ENCODE measurements at regions not wholly inside any gene's neighbourhood (a gene's known extent, or its start where the extent isn't known, plus 50 kb on each side); places are given as distances from the start of the nearest gene placed in this dataset.

DNA sequence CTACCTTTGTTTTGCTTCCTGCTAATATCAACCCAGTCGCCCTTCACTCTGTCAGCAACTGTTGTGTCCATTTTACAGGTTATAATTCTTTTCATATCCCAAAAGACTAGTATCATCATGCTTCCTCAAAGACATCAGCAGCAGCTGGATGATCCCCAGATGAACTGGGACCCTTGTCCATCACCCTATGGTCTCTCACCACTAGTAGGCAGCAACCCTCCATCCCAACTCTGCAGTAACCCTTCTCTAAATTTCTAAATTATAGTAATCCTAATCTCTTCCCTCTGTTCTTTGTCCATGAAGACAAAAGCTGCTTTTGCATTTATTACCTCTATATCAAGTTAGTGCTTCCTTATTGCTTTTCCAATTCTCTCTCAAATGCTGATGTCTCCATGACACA is 1025.8 kb downstream of the FAM181B start:
- DNase-seq (no peak), ATAC-seq (no peak)
- TF ChIP-seq, protein P1, sequence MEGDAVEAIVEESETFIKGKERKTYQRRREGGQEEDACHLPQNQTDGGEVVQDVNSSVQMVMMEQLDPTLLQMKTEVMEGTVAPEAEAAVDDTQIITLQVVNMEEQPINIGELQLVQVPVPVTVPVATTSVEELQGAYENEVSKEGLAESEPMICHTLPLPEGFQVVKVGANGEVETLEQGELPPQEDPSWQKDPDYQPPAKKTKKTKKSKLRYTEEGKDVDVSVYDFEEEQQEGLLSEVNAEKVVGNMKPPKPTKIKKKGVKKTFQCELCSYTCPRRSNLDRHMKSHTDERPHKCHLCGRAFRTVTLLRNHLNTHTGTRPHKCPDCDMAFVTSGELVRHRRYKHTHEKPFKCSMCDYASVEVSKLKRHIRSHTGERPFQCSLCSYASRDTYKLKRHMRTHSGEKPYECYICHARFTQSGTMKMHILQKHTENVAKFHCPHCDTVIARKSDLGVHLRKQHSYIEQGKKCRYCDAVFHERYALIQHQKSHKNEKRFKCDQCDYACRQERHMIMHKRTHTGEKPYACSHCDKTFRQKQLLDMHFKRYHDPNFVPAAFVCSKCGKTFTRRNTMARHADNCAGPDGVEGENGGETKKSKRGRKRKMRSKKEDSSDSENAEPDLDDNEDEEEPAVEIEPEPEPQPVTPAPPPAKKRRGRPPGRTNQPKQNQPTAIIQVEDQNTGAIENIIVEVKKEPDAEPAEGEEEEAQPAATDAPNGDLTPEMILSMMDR (IDR thresholded peaks at IDR 0.05): no peak
- no peaks in the 10 kb centered on the region for H3K27me3 ChIP-seq (ENCODE audit: low read depth)
- no peak overlapping the region for H3K27ac ChIP-seq
- H3K9me3 ChIP-seq: peaks cover 4% of the 10 kb centered on the region
- H3K36me3 ChIP-seq: no peaks in the 10 kb centered on the region
- intact Hi-C loops (cut with DNase I): no loop called here
- no peaks in the 10 kb centered on the region for H3K4me1 ChIP-seq
- no peak overlapping the region for H3K4me3 ChIP-seq

DNA sequence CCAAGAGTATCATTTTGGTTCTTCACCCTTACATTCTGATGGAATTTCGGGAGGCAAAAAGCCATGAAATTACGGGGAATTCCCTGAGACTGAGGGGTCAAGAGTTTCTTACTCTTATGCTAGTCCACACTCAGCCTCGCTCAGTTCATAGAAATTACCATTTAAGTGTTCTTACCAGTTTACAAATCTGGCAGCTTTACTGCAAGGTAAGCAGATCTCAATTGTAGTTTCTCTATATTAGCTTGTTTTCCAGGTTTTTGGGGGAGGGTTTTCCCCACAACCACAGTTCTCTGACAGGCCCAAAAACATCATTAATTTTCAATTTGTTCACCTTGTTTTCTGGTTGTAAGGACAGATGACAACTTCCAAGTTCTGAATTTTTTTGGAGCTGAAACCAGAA is 1028.4 kb downstream of the FAM181B start:
- TF ChIP-seq, protein P1 (IDR thresholded peaks at IDR 0.05): no peak
- Histone ChIP-seq H3K9me3 (peaks cover 18% of the 10 kb centered on the region), H3K4me1 (no peaks in the 10 kb centered on the region), H3K4me3 (no peak overlapping the region), H3K27ac (no peak overlapping the region), H3K36me3 (no peaks in the 10 kb centered on the region), H3K27me3 (ENCODE audit: low read depth) (no peaks in the 10 kb centered on the region)
- DNase-seq (no peak), ATAC-seq (no peak)
- intact Hi-C loops (cut with DNase I): no loop called here

DNA sequence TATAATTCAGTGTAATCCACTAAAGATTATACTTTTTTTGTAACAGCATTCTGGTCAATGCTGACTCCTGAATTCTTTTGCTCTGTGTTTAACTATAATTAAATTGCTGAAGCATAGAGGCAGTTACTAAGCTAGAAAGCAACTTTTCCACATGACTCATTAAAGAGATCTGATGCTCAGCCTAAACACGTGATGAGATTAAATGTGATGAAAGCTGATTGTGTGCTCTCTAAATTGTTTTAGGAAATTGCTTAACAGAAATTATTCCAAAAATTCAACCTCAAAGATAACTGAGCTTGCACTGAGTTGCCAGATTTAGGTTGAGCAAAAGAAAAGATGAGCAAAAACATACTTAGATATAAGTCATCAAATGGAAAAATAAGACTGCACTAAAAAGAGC is 1033.6 kb downstream of the FAM181B start:
- Histone ChIP-seq H3K4me1 (no peaks in the 10 kb centered on the region), H3K36me3 (no peaks in the 10 kb centered on the region), H3K27ac (no peak overlapping the region), H3K4me3 (no peak overlapping the region), H3K9me3 (peaks cover 38% of the 10 kb centered on the region), H3K27me3 (ENCODE audit: low read depth) (no peaks in the 10 kb centered on the region)
- TF ChIP-seq, protein P1 (IDR thresholded peaks at IDR 0.05): no peak
- intact Hi-C loops (cut with DNase I): no loop called here
- ATAC-seq: no peak
- DNase-seq: no peak

DNA sequence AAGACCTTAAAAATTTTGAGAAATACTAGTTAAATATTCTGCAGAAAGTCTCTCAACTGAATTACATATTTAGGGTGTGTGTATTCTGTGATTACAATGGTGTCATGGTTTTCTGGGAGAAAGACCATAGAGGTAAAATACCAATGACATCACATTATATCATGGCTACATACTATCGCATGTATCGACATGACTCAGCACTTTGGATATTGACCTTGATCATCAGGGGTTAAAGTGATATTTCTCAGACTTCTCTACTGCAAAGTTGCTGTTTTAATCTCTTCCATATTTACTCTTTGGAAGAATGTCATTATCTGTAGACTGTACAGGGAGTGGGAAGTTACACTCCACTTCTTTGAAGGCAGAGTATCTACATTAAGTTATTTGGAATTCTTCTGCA is 1046.6 kb downstream of the FAM181B start:
- TF ChIP-seq, protein P1 (IDR thresholded peaks at IDR 0.05): no peak
- no peaks in the 10 kb centered on the region for H3K36me3 ChIP-seq
- H3K9me3 ChIP-seq: no peaks in the 10 kb centered on the region
- intact Hi-C loops (cut with DNase I): no loop called here
- no peaks in the 10 kb centered on the region for H3K4me1 ChIP-seq
- H3K27ac ChIP-seq: no peak overlapping the region
- no peaks in the 10 kb centered on the region for H3K27me3 ChIP-seq (ENCODE audit: low read depth)
- DNase-seq (no peak), ATAC-seq (no peak)
- no peak overlapping the region for H3K4me3 ChIP-seq

DNA sequence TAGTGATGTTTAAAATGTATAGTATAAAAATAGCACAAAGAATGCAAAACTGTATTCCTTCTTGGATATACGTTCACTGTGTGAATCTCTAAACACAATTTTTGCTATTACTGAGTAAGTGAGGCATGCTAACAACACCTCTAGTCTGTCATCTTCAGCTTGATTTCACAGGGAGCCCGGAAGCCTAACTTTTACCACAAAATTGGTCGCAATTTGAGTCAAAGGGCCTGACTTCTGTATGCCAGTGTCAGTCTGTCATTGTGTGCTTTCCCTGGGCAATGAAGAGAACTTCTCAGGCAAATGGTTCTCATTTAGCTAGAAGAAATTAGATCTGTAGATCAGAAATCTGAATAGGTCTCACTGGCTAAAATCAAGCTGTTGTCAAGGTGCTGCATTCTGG is 1059.5 kb downstream of the FAM181B start:
- ATAC-seq (no peak), DNase-seq (no peak)
- Histone ChIP-seq H3K27me3 (ENCODE audit: low read depth) (no peaks in the 10 kb centered on the region), H3K27ac (no peak overlapping the region), H3K4me3 (no peak overlapping the region), H3K9me3 (no peaks in the 10 kb centered on the region), H3K36me3 (no peaks in the 10 kb centered on the region), H3K4me1 (no peaks in the 10 kb centered on the region)
- intact Hi-C loops (cut with DNase I): no loop called here
- TF ChIP-seq, protein P1 (IDR thresholded peaks at IDR 0.05): no peak

DNA sequence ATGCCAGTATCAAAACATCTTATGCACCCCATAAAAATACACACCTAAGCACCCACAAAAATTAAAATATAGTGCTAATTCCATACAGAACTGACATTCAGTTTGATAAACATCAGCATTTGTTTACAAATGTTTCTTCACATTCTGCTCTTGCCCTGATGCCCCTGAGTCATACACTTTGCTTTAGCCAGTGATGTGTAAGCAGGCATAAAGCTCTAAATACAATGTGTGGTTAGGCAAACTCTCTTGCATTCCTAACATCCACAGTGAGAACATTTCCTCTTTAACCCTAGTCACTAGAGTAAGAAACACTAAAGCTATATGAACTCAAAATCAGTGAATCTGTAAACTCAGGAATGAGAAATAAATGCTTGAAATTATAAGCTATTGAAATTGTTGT is 1060.7 kb downstream of the FAM181B start:
- no peak for ATAC-seq
- DNase-seq: no peak
- H3K9me3 ChIP-seq: no peaks in the 10 kb centered on the region
- no peak overlapping the region for H3K4me3 ChIP-seq
- TF ChIP-seq, protein P1 (IDR thresholded peaks at IDR 0.05): no peak
- no peaks in the 10 kb centered on the region for H3K36me3 ChIP-seq
- no peaks in the 10 kb centered on the region for H3K27me3 ChIP-seq (ENCODE audit: low read depth)
- H3K27ac ChIP-seq: no peak overlapping the region
- intact Hi-C loops (cut with DNase I): no loop called here
- no peaks in the 10 kb centered on the region for H3K4me1 ChIP-seq

Measured in lower lobe of right lung (tissue), 2 donors.